ENCODE measurements at regions not wholly inside any gene's neighbourhood (a gene's known extent, or its start where the extent isn't known, plus 50 kb on each side); places are given as distances from the start of the nearest gene placed in this dataset.

DNA sequence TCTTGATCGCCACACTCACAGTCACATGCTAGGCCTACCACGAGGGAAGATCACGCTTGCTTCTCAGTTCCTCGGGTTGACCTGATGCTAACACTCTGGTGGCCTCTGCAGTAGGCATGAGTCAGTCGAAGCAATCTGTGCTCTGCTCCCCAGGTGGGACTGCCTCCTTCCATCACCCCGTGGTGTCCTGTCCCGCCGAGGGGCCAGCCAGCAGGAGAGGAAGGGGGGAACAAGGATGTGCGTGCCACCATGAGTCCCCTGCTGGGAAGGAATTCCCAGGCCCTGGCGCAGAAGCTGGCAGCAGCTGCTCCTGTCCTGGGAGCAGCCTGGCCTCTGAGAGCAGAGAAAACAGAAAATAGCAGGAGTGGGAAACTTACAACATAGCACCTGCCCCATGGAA lies 695.0 kb upstream of the NRP1 start:
- TF ChIP-seq EZH2 (IDR thresholded peaks at IDR 0.05; ENCODE audit: low read length, missing control alignments) = no peak
- TF ChIP-seq, protein P1, sequence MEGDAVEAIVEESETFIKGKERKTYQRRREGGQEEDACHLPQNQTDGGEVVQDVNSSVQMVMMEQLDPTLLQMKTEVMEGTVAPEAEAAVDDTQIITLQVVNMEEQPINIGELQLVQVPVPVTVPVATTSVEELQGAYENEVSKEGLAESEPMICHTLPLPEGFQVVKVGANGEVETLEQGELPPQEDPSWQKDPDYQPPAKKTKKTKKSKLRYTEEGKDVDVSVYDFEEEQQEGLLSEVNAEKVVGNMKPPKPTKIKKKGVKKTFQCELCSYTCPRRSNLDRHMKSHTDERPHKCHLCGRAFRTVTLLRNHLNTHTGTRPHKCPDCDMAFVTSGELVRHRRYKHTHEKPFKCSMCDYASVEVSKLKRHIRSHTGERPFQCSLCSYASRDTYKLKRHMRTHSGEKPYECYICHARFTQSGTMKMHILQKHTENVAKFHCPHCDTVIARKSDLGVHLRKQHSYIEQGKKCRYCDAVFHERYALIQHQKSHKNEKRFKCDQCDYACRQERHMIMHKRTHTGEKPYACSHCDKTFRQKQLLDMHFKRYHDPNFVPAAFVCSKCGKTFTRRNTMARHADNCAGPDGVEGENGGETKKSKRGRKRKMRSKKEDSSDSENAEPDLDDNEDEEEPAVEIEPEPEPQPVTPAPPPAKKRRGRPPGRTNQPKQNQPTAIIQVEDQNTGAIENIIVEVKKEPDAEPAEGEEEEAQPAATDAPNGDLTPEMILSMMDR (conservative IDR thresholded peaks at IDR 0.05 in 1 of 2, IDR thresholded peaks at IDR 0.05 in 1 of 2; ENCODE audit: low read depth in 1 of 2, low read length in 2 of 2) = no peak
